ENCODE measurements at regions not wholly inside any gene's neighbourhood (a gene's known extent, or its start where the extent isn't known, plus 50 kb on each side); places are given as distances from the start of the nearest gene placed in this dataset.

- Histone ChIP-seq H3K27me3 (no peaks in the 10 kb centered on the region), H3K4me1 (peaks cover 26% of the 10 kb centered on the region), H3K9me3 (no peaks in the 10 kb centered on the region), H3K27ac (no peak overlapping the region), H3K4me3 (no peak overlapping the region), H3K36me3 (no peaks in the 10 kb centered on the region)
- no peak for DNase-seq (ENCODE audit: low spot score in 2 of 2)
- 93% methylated on average over 9 of the region's 9 CpGs for WGBS
- no peak for TF ChIP-seq POLR2A (IDR thresholded peaks at IDR 0.05)
- no peak for TF ChIP-seq POLR2AphosphoS5 (IDR thresholded peaks at IDR 0.05)
- TF ChIP-seq EP300 (IDR thresholded peaks at IDR 0.05), result no peak
- no peak for TF ChIP-seq CTCF (IDR thresholded peaks at IDR 0.05)
These were observed 221.6 kb downstream of the CYP26B1 start for GRCh38 chr2:71926089-71926447.

GRCh38 chr2:71925268-71926088 lies 222.2 kb downstream of the CYP26B1 start:
- no peak for DNase-seq (ENCODE audit: low spot score in 2 of 2)
- TF ChIP-seq POLR2A (IDR thresholded peaks at IDR 0.05) (no peak), CTCF (IDR thresholded peaks at IDR 0.05) (no peak), POLR2AphosphoS5 (IDR thresholded peaks at IDR 0.05) (no peak), EP300 (IDR thresholded peaks at IDR 0.05) (no peak)
- H3K36me3 ChIP-seq, result no peaks in the 10 kb centered on the region
- H3K4me3 ChIP-seq, result no peak overlapping the region
- H3K27me3 ChIP-seq, result no peaks in the 10 kb centered on the region
- peaks cover 26% of the 10 kb centered on the region for H3K4me1 ChIP-seq
- H3K27ac ChIP-seq, result no peak overlapping the region
- no peaks in the 10 kb centered on the region for H3K9me3 ChIP-seq
- WGBS, result 81% methylated on average over 11 of the region's 14 CpGs

- 41% methylated on average over 7 of the region's 7 CpGs for WGBS
- peaks cover 18% of the 10 kb centered on the region for H3K4me1 ChIP-seq
- no peaks in the 10 kb centered on the region for H3K36me3 ChIP-seq
- DNase-seq (ENCODE audit: low spot score in 2 of 2), result no peak
- no peaks in the 10 kb centered on the region for H3K9me3 ChIP-seq
- no peak overlapping the region for H3K4me3 ChIP-seq
- no peak for TF ChIP-seq POLR2AphosphoS5 (IDR thresholded peaks at IDR 0.05)
- TF ChIP-seq EP300 (IDR thresholded peaks at IDR 0.05), result no peak
- no peak for TF ChIP-seq POLR2A (IDR thresholded peaks at IDR 0.05)
- TF ChIP-seq CTCF (IDR thresholded peaks at IDR 0.05), result peak; percentile 58 to 68
- no peak overlapping the region for H3K27ac ChIP-seq
- H3K27me3 ChIP-seq, result no peaks in the 10 kb centered on the region
These were observed 223.7 kb downstream of the CYP26B1 start for GRCh38 chr2:71923887-71924533.

- H3K9me3 ChIP-seq, result no peaks in the 10 kb centered on the region
- H3K27ac ChIP-seq, result no peak overlapping the region
- TF ChIP-seq POLR2AphosphoS5 (IDR thresholded peaks at IDR 0.05), result no peak
- TF ChIP-seq POLR2A (IDR thresholded peaks at IDR 0.05), result no peak
- no peak for TF ChIP-seq CTCF (IDR thresholded peaks at IDR 0.05)
- TF ChIP-seq EP300 (IDR thresholded peaks at IDR 0.05), result no peak
- no peaks in the 10 kb centered on the region for H3K36me3 ChIP-seq
- no peak overlapping the region for H3K4me3 ChIP-seq
- no peak for DNase-seq (ENCODE audit: low spot score in 2 of 2)
- H3K27me3 ChIP-seq, result no peaks in the 10 kb centered on the region
- H3K4me1 ChIP-seq, result peaks cover 18% of the 10 kb centered on the region
These were observed 224.5 kb downstream of the CYP26B1 start for GRCh38 chr2:71923143-71923525.

GRCh38 chr2:71922499-71923142 lies 225.0 kb downstream of the CYP26B1 start:
- no peaks in the 10 kb centered on the region for H3K36me3 ChIP-seq
- no peak overlapping the region for H3K27ac ChIP-seq
- no peak for DNase-seq (ENCODE audit: low spot score in 2 of 2)
- H3K4me1 ChIP-seq, result peaks cover 18% of the 10 kb centered on the region
- H3K9me3 ChIP-seq, result no peaks in the 10 kb centered on the region
- WGBS, result 80% methylated on average over 7 of the region's 7 CpGs
- H3K4me3 ChIP-seq, result no peak overlapping the region
- TF ChIP-seq POLR2AphosphoS5 (IDR thresholded peaks at IDR 0.05) (no peak), POLR2A (IDR thresholded peaks at IDR 0.05) (no peak), EP300 (IDR thresholded peaks at IDR 0.05) (no peak), CTCF (IDR thresholded peaks at IDR 0.05) (no peak)
- H3K27me3 ChIP-seq, result no peaks in the 10 kb centered on the region
